Spleen (tissue), 11 donors: ENCODE measurements at regions not wholly inside any gene's neighbourhood (a gene's known extent, or its start where the extent isn't known, plus 50 kb on each side); places are given as distances from the start of the nearest gene placed in this dataset.

Experiments
- DNase-seq: peaks from one replicate; pipeline ENCODE4 v3.0.0-alpha.2; 2020
- H3K27ac ChIP-seq, 8 donors: fragments of 200-600 bp; sonication (generic) in 7 of 8; 1 replicate in 4 of 8; 2 replicates in 4 of 8; pipeline versions ENCODE4 v1.5.0 to v1.8.0; 2016 to 2021; ENCODE audit warnings: inconsistent platforms in 4 of 8, mild to moderate bottlenecking in 4 of 8, moderate library complexity in 1 of 8
- H3K27me3 ChIP-seq, 7 donors: fragments of 200-600 bp; sonication (generic) in 6 of 7; replicated peaks in 1 of 7; 1 replicate in 4 of 7; 2 replicates in 3 of 7; pipeline versions ENCODE4 v1.5.0 to v1.8.0; 2016 to 2021; ENCODE audit warnings: inconsistent platforms in 3 of 7, mild to moderate bottlenecking in 1 of 7
- H3K36me3 ChIP-seq, 6 donors: fragments of 200-600 bp; sonication (generic) in 5 of 6; 1 replicate in 4 of 6; 2 replicates in 2 of 6; pipeline versions ENCODE4 v1.5.0 to v1.8.0; 2016 to 2021; ENCODE audit warnings: inconsistent platforms in 2 of 6
- H3K4me1 ChIP-seq, 6 donors: fragments of 200-600 bp; sonication (generic) in 5 of 6; 1 replicate in 3 of 6; 2 replicates in 3 of 6; pipeline versions ENCODE4 v1.5.0 to v1.8.0; 2016 to 2021; ENCODE audit warnings: inconsistent platforms in 3 of 6
- H3K4me3 ChIP-seq, 8 donors: fragments of 200-600 bp; sonication (generic) in 7 of 8; 1 replicate in 4 of 8; 2 replicates in 4 of 8; pipeline versions ENCODE4 v1.5.0 to v1.8.0; 2016 to 2021; ENCODE audit warnings: inconsistent platforms in 4 of 8, mild to moderate bottlenecking in 4 of 8, moderate library complexity in 2 of 8
- H3K9me3 ChIP-seq, 8 donors: fragments of 200-600 bp; sonication (generic) in 7 of 8; 1 replicate in 4 of 8; 2 replicates in 4 of 8; pipeline versions ENCODE4 v1.5.0 to v1.8.0; 2016 to 2021; ENCODE audit warnings: inconsistent platforms in 4 of 8
- CTCF ChIP-seq, 11 experiments: fragments of 200-600 bp in 7 of 11; fragments of 450-650 bp in 4 of 11; sonication (generic) in 4 of 11; IDR thresholded peaks in 8 of 11; conservative IDR thresholded peaks in 3 of 11; 1 replicate in 7 of 11; 2 replicates in 4 of 11; pipeline versions ENCODE4 v1.4.0 to v1.8.0; 2016 to 2021; ENCODE audit warnings: antibody characterized with exemption in 11 of 11, inconsistent platforms in 4 of 11, mild to moderate bottlenecking in 1 of 11
- POLR2A ChIP-seq, 3 donors: fragments of 450-650 bp; IDR thresholded peaks; one replicate each; pipeline ENCODE4 v1.5.1; 2017; ENCODE audit warnings: antibody characterized with exemption in 3 of 3, mild to moderate bottlenecking in 1 of 3
- POLR2AphosphoS5 ChIP-seq, 3 donors: sonication (generic); formaldehyde crosslinking; IDR thresholded peaks; one replicate each; pipeline ENCODE4 v1.5.1; 2017; ENCODE audit warnings: antibody characterized with exemption in 3 of 3
- WGBS, 5 donors: extraction: QIAGEN DNeasy Blood & Tissue Kit in 3 of 5; methylation state at CpG; one replicate each; pipeline versions ENCODE4 v1.1.5 to v1.1.7; 2013 to 2018; 5-methylcytosine and 5-hydroxymethylcytosine counted together
- intact Hi-C: fragments of 100-400 bp; cut with DNase I; formaldehyde crosslinking; loops from one replicate; pipeline ENCODE4 v1.15.0; 2023; ENCODE audit warnings: low total_unique reads
- donor health status: healthy with polysubstance abuse.
- donor health status: DM: no; HTN: no; CAD: no; lungs with moderate emphysema.
- donor health status: DM: no; HTN: no; CAD: no.
- donor health status: Bipolar disorder and iron deficiency.
- donor health status: healthy.
- donor health status: DM: no; HTN: no; CAD: no.
- donor health status: DM: yes; HTN: yes; CAD: no.

- no peak overlapping the region for H3K27ac ChIP-seq
- no peak for DNase-seq
- no peak overlapping the region for H3K4me3 ChIP-seq
- H3K4me1 ChIP-seq, result no peaks in the 10 kb centered on the region
- H3K9me3 ChIP-seq, result peaks cover 0 to 6% (median 0%) of the 10 kb centered on the region in 8 donors
- WGBS, 5 donors, result 59 to 76% (median 69%) methylated on average over 7 of the region's 7 CpGs
- H3K36me3 ChIP-seq, result no peaks in the 10 kb centered on the region
- TF ChIP-seq CTCF (IDR thresholded peaks at IDR 0.05 in 8 of 11, conservative IDR thresholded peaks at IDR 0.05 in 3 of 11) (no peak), POLR2A (IDR thresholded peaks at IDR 0.05) (no peak), POLR2AphosphoS5 (IDR thresholded peaks at IDR 0.05) (no peak)
- intact Hi-C loops, result no loop called here
- H3K27me3 ChIP-seq, result no peaks in the 10 kb centered on the region
These were observed 592.0 kb upstream of the GALNTL6 start for GRCh38 chr4:171221181-171221580.

- no peak for DNase-seq
- H3K9me3 ChIP-seq, result peaks cover 0 to 5% (median 0%) of the 10 kb centered on the region in 8 donors
- 56 to 78% (median 61%) methylated on average over 2 of the region's 2 CpGs for WGBS, 5 donors
- no peaks in the 10 kb centered on the region for H3K36me3 ChIP-seq
- H3K4me3 ChIP-seq, result no peak overlapping the region
- H3K27me3 ChIP-seq, result no peaks in the 10 kb centered on the region
- intact Hi-C loops, result no loop called here
- TF ChIP-seq CTCF (IDR thresholded peaks at IDR 0.05 in 8 of 11, conservative IDR thresholded peaks at IDR 0.05 in 3 of 11) (no peak), POLR2AphosphoS5 (IDR thresholded peaks at IDR 0.05) (no peak), POLR2A (IDR thresholded peaks at IDR 0.05) (no peak)
- no peak overlapping the region for H3K27ac ChIP-seq
- H3K4me1 ChIP-seq, result no peaks in the 10 kb centered on the region
These were observed 609.8 kb upstream of the GALNTL6 start for GRCh38 chr4:171203425-171203824.

- no peak for TF ChIP-seq CTCF (IDR thresholded peaks at IDR 0.05 in 8 of 11, conservative IDR thresholded peaks at IDR 0.05 in 3 of 11)
- no peak for TF ChIP-seq POLR2A (IDR thresholded peaks at IDR 0.05)
- TF ChIP-seq POLR2AphosphoS5 (IDR thresholded peaks at IDR 0.05), result no peak
- H3K36me3 ChIP-seq, result no peaks in the 10 kb centered on the region
- DNase-seq, result no peak
- H3K4me3 ChIP-seq, result no peak overlapping the region
- peaks cover 0 to 5% (median 0%) of the 10 kb centered on the region in 8 donors for H3K9me3 ChIP-seq
- 79 to 93% (median 85%) methylated on average over 4 of the region's 4 CpGs for WGBS, 5 donors
- intact Hi-C loops, result no loop called here
- H3K27ac ChIP-seq, result no peak overlapping the region
- H3K27me3 ChIP-seq, result no peaks in the 10 kb centered on the region
- no peaks in the 10 kb centered on the region for H3K4me1 ChIP-seq
These were observed 610.3 kb upstream of the GALNTL6 start for GRCh38 chr4:171202908-171203307.

GRCh38 chr4:171186700-171187099 lies 626.5 kb upstream of the GALNTL6 start:
- no peaks in the 10 kb centered on the region for H3K27me3 ChIP-seq
- no peaks in the 10 kb centered on the region for H3K9me3 ChIP-seq
- TF ChIP-seq POLR2A (IDR thresholded peaks at IDR 0.05), result no peak
- no peak for TF ChIP-seq POLR2AphosphoS5 (IDR thresholded peaks at IDR 0.05)
- TF ChIP-seq CTCF (IDR thresholded peaks at IDR 0.05 in 8 of 11, conservative IDR thresholded peaks at IDR 0.05 in 3 of 11), result no peak
- DNase-seq, result no peak
- no peak overlapping the region for H3K27ac ChIP-seq
- no peaks in the 10 kb centered on the region for H3K36me3 ChIP-seq
- intact Hi-C loops, result no loop called here
- H3K4me3 ChIP-seq, result no peak overlapping the region
- 72 to 94% (median 83%) methylated on average over 2 of the region's 2 CpGs for WGBS, 5 donors
- no peaks in the 10 kb centered on the region for H3K4me1 ChIP-seq
